ENCODE measurements at regions not wholly inside any gene's neighbourhood (a gene's known extent, or its start where the extent isn't known, plus 50 kb on each side); places are given as distances from the start of the nearest gene placed in this dataset.

GRCh38 chr4:41396214-41396613 lies 139.5 kb downstream of the UCHL1 start:
- TF ChIP-seq CTCF (IDR thresholded peaks at IDR 0.05; ENCODE audit: insufficient read depth, low read length, poor library complexity, severe bottlenecking): no peak
- TF ChIP-seq EZH2phosphoT487 (conservative IDR thresholded peaks at IDR 0.05; ENCODE audit: low read length): no peak
